GM21825 (cell line): ENCODE measurements at regions not wholly inside any gene's neighbourhood (a gene's known extent, or its start where the extent isn't known, plus 50 kb on each side); places are given as distances from the start of the nearest gene placed in this dataset.
"Not testable (repeated sequence)": the region's sequence is repeated elsewhere in the genome, so short reads cannot be mapped to it uniquely, and the experiment has no call there.

ENCODE experiments used
- ATAC-seq: cut with Tn5 transposase; IDR thresholded peaks from one replicate; pipeline ENCODE4 v1.9.1; 2021; ENCODE audit warnings: mild to moderate bottlenecking, moderate library complexity; ENCODE audit not compliant: unreplicated experiment

GRCh38 chr6:97450087-97450486, 167.1 kb upstream of the MMS22L start:
- ATAC-seq: no peak

GRCh38 chr6:97456070-97456469, 173.1 kb upstream of the MMS22L start:
- no peak for ATAC-seq

GRCh38 chr6:97459535-97459934, 176.5 kb upstream of the MMS22L start:
- no peak for ATAC-seq

DNA sequence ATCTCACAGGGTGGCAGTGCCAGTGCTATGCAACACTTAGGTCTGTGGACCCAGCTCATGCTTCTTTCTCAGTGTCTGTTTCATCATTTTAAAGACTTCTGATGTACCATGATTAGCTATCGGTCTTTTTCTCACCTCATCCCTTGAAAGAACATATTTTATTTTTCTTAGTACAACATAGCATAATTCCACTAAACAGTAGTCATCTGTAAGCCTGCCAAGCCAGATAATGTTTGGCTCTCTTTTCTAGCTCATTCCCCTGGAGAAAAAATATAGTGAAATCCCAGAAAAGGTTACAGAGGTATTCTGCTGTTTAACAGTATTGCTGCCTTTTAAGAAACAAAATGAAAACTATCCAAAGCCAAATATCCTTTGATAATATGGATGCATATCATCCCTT, 177.0 kb upstream of the MMS22L start:
- ATAC-seq: no peak

GRCh38 chr6:97460394-97461080, 177.5 kb upstream of the MMS22L start:
- ATAC-seq: no peak

GRCh38 chr6:97461218-97461617, 178.2 kb upstream of the MMS22L start:
- no peak for ATAC-seq

DNA sequence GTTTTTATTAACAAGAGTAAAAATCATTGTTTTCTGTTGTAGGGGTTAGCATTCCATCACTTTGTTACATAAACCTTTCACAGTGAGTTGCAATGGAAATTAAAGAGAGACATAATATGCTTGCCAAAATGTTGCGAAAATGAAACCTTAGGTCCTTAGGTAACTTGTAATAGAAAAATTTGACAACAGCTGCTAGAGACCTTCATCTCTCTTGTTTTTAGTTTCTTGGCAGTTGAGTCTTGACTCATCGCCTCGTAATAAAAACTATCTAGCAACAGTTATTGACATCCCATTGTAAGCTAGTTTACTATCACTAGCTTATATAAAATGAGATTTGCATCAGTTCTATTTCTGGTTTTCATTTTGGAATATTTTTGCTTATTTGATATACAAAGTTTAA, 179.0 kb upstream of the MMS22L start:
- ATAC-seq: no peak

- no peak for ATAC-seq
Measured at GRCh38 chr6:97462938-97463598, 180.1 kb upstream of the MMS22L start.

GRCh38 chr6:97465877-97466561, 183.0 kb upstream of the MMS22L start:
- no peak for ATAC-seq

GRCh38 chr6:97468981-97469380, 186.0 kb upstream of the MMS22L start:
- no peak for ATAC-seq

GRCh38 chr6:97469451-97469850, 186.4 kb upstream of the MMS22L start:
- no peak for ATAC-seq

DNA sequence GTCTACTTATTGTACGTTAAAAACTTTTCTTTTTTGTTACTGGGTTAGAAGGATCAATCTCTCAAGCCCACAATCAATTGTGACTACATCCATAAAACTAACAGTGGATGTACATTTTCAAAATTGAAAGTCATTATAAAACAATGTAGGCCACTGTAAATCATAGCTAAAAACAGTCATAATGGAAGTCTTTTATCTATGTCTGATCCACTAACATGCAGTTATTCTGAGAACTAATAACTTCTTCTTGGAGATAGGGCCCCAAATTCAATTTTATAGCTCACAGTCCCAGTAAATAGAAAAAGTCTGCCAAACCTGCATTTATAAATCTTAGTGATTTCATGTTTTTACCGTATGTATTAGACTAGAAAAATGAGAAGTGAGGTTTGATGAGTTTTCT, 187.3 kb upstream of the MMS22L start:
- no peak for ATAC-seq

GRCh38 chr6:97473979-97474378, 191.0 kb upstream of the MMS22L start:
- ATAC-seq: no peak

DNA sequence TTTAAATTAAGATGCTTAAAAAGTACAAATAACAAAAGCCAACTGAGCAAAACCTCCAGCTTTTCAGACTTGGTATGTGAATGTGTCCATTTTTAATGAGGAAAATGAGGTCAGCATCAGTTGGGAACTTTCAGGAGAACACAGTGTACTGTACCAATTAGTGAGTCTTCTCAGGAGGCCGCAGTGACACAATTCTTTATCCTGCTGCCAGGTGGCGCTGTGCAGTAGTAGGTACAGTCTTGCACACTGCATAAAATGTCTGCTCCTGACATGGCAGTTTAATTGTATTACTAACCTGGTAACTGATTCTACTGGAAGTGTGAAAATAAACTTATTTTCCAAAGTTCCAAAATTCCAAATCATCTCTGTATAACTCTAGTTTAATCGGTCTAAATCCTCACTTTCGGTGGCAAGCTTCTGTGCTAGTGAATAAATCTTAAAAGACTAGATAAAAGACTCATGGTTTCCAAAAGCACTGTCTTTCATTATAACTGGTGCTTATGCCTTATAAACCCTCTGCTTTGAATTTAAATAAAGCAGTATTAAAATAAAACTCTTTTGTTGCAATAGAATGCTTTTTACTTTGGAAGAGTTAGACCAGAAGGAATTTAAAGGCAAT, 214.8 kb upstream of the MMS22L start:
- ATAC-seq: peak; percentile 99

DNA sequence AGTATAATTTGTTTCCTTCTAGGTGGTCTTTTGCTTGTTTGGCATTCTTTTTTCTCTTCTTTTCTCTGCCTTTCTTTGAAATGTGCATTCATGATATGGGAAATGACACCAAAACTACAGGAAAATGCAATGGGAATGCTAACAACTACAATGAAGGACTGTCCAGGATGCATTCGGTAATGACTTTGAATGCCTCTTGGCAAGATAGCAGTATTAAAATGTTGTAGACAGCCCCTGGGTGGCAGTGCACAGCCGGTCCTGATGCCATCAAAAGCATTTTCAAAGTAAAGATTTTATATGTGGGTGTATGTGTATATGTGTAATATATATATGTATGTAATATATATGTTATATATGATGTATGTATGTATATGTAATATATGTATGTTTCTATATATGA, 218.8 kb upstream of the MMS22L start:
- ATAC-seq: no peak

GRCh38 chr6:97508646-97509045, 225.6 kb upstream of the MMS22L start:
- no peak for ATAC-seq

DNA sequence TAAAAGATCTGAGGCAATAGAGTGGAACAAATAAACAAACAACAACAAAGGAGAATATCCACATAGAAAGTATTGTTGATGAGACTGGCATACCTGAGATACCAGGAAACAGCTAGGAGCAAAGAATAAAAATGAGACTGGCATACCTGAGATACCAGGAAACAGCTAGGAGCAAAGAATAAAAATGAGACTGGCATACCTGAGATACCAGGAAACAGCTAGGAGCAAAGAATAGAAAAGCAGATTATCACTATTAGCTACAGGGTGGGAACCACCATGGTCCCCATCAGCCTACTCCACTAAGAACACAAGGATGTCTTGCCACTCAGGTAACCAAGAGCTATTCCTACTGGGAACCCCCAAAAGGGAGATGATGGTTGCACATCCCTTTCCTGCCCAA, 230.2 kb upstream of the MMS22L start:
- not testable (repeated sequence) for ATAC-seq

- no peak for ATAC-seq
Measured at GRCh38 chr6:97524811-97525210, 241.8 kb upstream of the MMS22L start.

GRCh38 chr6:97535800-97536199, 252.8 kb upstream of the MMS22L start:
- no peak for ATAC-seq

GRCh38 chr6:97548354-97548753, 265.3 kb upstream of the MMS22L start:
- ATAC-seq: no peak

DNA sequence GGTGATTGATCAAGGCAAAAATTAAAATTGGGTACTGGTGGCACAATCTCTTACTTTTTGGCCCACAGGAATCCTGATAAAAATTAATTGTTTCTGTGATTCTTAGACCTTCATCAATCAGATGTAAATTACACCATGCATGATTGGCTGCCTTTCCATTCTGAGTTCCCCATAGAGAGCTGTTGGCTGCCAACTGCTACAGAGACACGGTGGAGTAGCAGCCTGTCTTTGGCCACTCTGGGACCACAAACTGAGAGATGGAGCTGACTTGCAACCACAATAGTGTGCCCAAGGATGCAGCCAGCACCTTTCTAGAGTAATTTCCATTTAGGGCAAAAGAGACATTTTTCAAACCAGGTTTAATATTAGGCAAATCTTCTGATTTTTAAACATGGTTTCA, 274.3 kb upstream of the MMS22L start:
- no peak for ATAC-seq

- no peak for ATAC-seq
Measured at GRCh38 chr6:97563529-97563928, 280.5 kb upstream of the MMS22L start.
